ENCODE measurements at regions not wholly inside any gene's neighbourhood (a gene's known extent, or its start where the extent isn't known, plus 50 kb on each side); places are given as distances from the start of the nearest gene placed in this dataset.

DNA sequence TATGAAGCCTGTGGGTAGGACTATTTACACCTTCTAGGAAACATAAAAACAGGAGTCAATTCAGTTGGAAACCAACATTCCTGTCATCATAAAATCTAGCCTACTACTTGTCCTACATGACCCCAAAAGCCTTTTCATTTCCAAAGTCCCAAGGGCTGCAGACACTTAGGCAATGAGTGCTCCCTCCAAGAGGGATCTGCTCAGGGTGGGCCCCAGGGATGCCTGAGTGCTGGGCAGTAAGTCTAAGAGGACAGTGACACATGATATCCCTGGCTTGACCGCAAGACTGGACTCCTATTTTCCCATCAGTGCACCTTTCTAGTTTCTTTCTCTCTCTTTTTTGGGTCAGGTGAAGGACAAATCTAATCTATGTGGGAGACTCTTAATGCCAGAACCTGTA, 1101.3 kb downstream of the GRIK2 start:
- no peak for ATAC-seq
- TF ChIP-seq TAF15 (IDR thresholded peaks at IDR 0.05; ENCODE audit: low read depth, low read length) (no peak), KAT2B (IDR thresholded peaks at IDR 0.05; ENCODE audit: low read depth, low read length) (no peak)

GRCh38 chr6:102493485-102493884, 1100.0 kb downstream of the GRIK2 start:
- no peak overlapping the region for H2AFZ ChIP-seq (ENCODE audit: low read depth, low read length)
- no TSS peak for BruUV-seq (replicated peaks)
- H3K27ac ChIP-seq (ENCODE audit: extremely low read depth, low read depth, low read length), result no peak overlapping the region
- no peaks in the 10 kb centered on the region for H3K36me3 ChIP-seq (ENCODE audit: control insufficient read depth, insufficient read depth, low read length)
- in situ Hi-C loops (cut with MboI) (no loop called here), intact Hi-C loops (cut with micrococcal nuclease) (no loop called here)
- WGBS (ENCODE audit: insufficient coverage, low coverage, missing lambda C conversion rate), result 3% methylated on average over 4 of the region's 4 CpGs
- ATAC-seq (no peak), DNase-seq (ENCODE audit: extremely low read depth in 1 of 4, low spot score in 3 of 4) (no peak), FAIRE-seq (no peak)
- H3K9ac ChIP-seq (ENCODE audit: insufficient read depth in 1 of 2, low read depth in 2 of 2, low read length in 2 of 2), result no peak overlapping the region
- ChIA-PET POLR2A (no interaction called here), CTCF (ENCODE audit: low intra/inter-chr PET ratio) (no interaction called here)
- no peaks in the 10 kb centered on the region for H3K4me1 ChIP-seq (replicated peaks in 1 of 2; ENCODE audit: control insufficient read depth in 2 of 2, insufficient read depth in 2 of 2, low read length in 2 of 2)
- no peaks in the 10 kb centered on the region for H3K79me2 ChIP-seq (ENCODE audit: control insufficient read depth, insufficient read depth, low read length)
- 0 out of 2 replicates have a peak, but pooled peaks cover 1% of the 10 kb centered on the region for H3K9me3 ChIP-seq (replicated peaks; ENCODE audit: control insufficient read depth, insufficient read depth, low read depth, low read length)
- H3K9me1 ChIP-seq (ENCODE audit: control insufficient read depth, insufficient read depth, low read length), result no peaks in the 10 kb centered on the region
- TF ChIP-seq PTTG1 (tag; IDR thresholded peaks at IDR 0.05; ENCODE audit: low read depth), result no peak
- TF ChIP-seq ZNF507 (tag; conservative IDR thresholded peaks at IDR 0.05), result no peak
- TF ChIP-seq, protein P1, sequence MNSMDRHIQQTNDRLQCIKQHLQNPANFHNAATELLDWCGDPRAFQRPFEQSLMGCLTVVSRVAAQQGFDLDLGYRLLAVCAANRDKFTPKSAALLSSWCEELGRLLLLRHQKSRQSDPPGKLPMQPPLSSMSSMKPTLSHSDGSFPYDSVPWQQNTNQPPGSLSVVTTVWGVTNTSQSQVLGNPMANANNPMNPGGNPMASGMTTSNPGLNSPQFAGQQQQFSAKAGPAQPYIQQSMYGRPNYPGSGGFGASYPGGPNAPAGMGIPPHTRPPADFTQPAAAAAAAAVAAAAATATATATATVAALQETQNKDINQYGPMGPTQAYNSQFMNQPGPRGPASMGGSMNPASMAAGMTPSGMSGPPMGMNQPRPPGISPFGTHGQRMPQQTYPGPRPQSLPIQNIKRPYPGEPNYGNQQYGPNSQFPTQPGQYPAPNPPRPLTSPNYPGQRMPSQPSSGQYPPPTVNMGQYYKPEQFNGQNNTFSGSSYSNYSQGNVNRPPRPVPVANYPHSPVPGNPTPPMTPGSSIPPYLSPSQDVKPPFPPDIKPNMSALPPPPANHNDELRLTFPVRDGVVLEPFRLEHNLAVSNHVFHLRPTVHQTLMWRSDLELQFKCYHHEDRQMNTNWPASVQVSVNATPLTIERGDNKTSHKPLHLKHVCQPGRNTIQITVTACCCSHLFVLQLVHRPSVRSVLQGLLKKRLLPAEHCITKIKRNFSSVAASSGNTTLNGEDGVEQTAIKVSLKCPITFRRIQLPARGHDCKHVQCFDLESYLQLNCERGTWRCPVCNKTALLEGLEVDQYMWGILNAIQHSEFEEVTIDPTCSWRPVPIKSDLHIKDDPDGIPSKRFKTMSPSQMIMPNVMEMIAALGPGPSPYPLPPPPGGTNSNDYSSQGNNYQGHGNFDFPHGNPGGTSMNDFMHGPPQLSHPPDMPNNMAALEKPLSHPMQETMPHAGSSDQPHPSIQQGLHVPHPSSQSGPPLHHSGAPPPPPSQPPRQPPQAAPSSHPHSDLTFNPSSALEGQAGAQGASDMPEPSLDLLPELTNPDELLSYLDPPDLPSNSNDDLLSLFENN (IDR thresholded peaks at IDR 0.05; ENCODE audit: low read depth in 2 of 2, low read length in 2 of 2), result no peak
- no peak for TF ChIP-seq GABPB2 (CRISPR knock-in tag; conservative IDR thresholded peaks at IDR 0.05)
- TF ChIP-seq, protein P2, sequence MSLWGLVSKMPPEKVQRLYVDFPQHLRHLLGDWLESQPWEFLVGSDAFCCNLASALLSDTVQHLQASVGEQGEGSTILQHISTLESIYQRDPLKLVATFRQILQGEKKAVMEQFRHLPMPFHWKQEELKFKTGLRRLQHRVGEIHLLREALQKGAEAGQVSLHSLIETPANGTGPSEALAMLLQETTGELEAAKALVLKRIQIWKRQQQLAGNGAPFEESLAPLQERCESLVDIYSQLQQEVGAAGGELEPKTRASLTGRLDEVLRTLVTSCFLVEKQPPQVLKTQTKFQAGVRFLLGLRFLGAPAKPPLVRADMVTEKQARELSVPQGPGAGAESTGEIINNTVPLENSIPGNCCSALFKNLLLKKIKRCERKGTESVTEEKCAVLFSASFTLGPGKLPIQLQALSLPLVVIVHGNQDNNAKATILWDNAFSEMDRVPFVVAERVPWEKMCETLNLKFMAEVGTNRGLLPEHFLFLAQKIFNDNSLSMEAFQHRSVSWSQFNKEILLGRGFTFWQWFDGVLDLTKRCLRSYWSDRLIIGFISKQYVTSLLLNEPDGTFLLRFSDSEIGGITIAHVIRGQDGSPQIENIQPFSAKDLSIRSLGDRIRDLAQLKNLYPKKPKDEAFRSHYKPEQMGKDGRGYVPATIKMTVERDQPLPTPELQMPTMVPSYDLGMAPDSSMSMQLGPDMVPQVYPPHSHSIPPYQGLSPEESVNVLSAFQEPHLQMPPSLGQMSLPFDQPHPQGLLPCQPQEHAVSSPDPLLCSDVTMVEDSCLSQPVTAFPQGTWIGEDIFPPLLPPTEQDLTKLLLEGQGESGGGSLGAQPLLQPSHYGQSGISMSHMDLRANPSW (CRISPR knock-in tag; IDR thresholded peaks at IDR 0.05), result no peak
- no peak for TF ChIP-seq ZC3H4 (CRISPR knock-in tag; IDR thresholded peaks at IDR 0.05; ENCODE audit: borderline replicate concordance)
- no peak for TF ChIP-seq CREBBP (IDR thresholded peaks at IDR 0.05; ENCODE audit: low read depth, low read length)
- no peaks in the 10 kb centered on the region for H4K20me1 ChIP-seq (replicated peaks; ENCODE audit: control insufficient read depth, insufficient read depth, low read length)
- no peak overlapping the region for H3K4me2 ChIP-seq (ENCODE audit: insufficient read depth, low read length)
- H3K4me3 ChIP-seq, result no peak overlapping the region
- H3K27me3 ChIP-seq (ENCODE audit: control insufficient read depth in 2 of 2, insufficient read depth in 2 of 2, low read length in 2 of 2), result no peaks in the 10 kb centered on the region

More for the DNA sequence above, 1101.3 kb downstream of the GRIK2 start:
- ChIA-PET POLR2A (no interaction called here), CTCF (ENCODE audit: low intra/inter-chr PET ratio) (no interaction called here)
- H3K9me3 ChIP-seq (replicated peaks; ENCODE audit: control insufficient read depth, insufficient read depth, low read depth, low read length), result 0 out of 2 replicates have a peak, but pooled peaks cover 1% of the 10 kb centered on the region
- no peak overlapping the region for H3K4me3 ChIP-seq
- FAIRE-seq, result no peak
- H3K9ac ChIP-seq (ENCODE audit: insufficient read depth in 1 of 2, low read depth in 2 of 2, low read length in 2 of 2), result no peak overlapping the region
- H4K20me1 ChIP-seq (replicated peaks; ENCODE audit: control insufficient read depth, insufficient read depth, low read length), result no peaks in the 10 kb centered on the region
- no peaks in the 10 kb centered on the region for H3K79me2 ChIP-seq (ENCODE audit: control insufficient read depth, insufficient read depth, low read length)
- no peak overlapping the region for H2AFZ ChIP-seq (ENCODE audit: low read depth, low read length)
- intact Hi-C loops (cut with micrococcal nuclease), result no loop called here
- in situ Hi-C loops (cut with MboI), result no loop called here
- no peak for DNase-seq (ENCODE audit: extremely low read depth in 1 of 4, low spot score in 3 of 4)
- H3K4me2 ChIP-seq (ENCODE audit: insufficient read depth, low read length), result no peak overlapping the region
- H3K27ac ChIP-seq (ENCODE audit: extremely low read depth, low read depth, low read length), result no peak overlapping the region
- WGBS (ENCODE audit: insufficient coverage, low coverage, missing lambda C conversion rate), result 0% methylated on average over 1 of the region's 1 CpG
- H3K4me1 ChIP-seq (replicated peaks in 1 of 2; ENCODE audit: control insufficient read depth in 2 of 2, insufficient read depth in 2 of 2, low read length in 2 of 2), result no peaks in the 10 kb centered on the region
- no peaks in the 10 kb centered on the region for H3K36me3 ChIP-seq (ENCODE audit: control insufficient read depth, insufficient read depth, low read length)
- H3K27me3 ChIP-seq (ENCODE audit: control insufficient read depth in 2 of 2, insufficient read depth in 2 of 2, low read length in 2 of 2), result no peaks in the 10 kb centered on the region
- no peaks in the 10 kb centered on the region for H3K9me1 ChIP-seq (ENCODE audit: control insufficient read depth, insufficient read depth, low read length)
- no TSS peak for BruUV-seq (replicated peaks)
